Peyer's patch (tissue), 4 donors: ENCODE measurements at regions not wholly inside any gene's neighbourhood (a gene's known extent, or its start where the extent isn't known, plus 50 kb on each side); places are given as distances from the start of the nearest gene placed in this dataset.

Source experiments
- POLR2A ChIP-seq, 2 donors: fragments of 450-650 bp; IDR thresholded peaks; one replicate each; pipeline ENCODE4 v1.5.1; 2017; ENCODE audit warnings: antibody characterized with exemption in 2 of 2, mild to moderate bottlenecking in 2 of 2, moderate library complexity in 2 of 2
- TF ChIP-seq, protein P1 (sequence below), 6 experiments: fragments of 450-650 bp in 4 of 6; fragments of 200-600 bp in 2 of 6; sonication (generic) in 1 of 6; IDR thresholded peaks; one replicate each; pipeline ENCODE4 v1.5.1; 2017 to 2019; ENCODE audit warnings: antibody characterized with exemption in 6 of 6, mild to moderate bottlenecking in 3 of 6, moderate library complexity in 1 of 6

DNA sequence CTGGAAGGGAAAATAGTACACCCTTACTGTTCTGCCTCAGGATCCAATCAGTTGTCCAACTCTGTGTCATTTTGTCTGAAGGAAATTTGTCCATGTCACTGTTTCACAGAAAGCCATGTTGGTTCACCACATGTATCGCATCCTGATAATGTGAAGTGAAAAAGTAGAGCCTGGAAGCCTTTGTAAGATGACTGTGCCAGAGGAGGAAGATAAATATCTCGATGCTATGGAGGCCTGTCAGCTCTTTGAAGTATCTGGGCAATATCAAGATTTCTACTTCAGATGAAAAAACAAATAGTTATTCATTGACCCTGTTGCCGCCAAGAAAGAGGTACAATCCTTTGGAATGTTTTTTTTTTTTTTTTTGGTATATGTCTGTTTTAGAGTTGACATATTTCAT, 270.5 kb downstream of the PHF14 start:
- TF ChIP-seq POLR2A (IDR thresholded peaks at IDR 0.05), result no peak
- TF ChIP-seq, protein P1, sequence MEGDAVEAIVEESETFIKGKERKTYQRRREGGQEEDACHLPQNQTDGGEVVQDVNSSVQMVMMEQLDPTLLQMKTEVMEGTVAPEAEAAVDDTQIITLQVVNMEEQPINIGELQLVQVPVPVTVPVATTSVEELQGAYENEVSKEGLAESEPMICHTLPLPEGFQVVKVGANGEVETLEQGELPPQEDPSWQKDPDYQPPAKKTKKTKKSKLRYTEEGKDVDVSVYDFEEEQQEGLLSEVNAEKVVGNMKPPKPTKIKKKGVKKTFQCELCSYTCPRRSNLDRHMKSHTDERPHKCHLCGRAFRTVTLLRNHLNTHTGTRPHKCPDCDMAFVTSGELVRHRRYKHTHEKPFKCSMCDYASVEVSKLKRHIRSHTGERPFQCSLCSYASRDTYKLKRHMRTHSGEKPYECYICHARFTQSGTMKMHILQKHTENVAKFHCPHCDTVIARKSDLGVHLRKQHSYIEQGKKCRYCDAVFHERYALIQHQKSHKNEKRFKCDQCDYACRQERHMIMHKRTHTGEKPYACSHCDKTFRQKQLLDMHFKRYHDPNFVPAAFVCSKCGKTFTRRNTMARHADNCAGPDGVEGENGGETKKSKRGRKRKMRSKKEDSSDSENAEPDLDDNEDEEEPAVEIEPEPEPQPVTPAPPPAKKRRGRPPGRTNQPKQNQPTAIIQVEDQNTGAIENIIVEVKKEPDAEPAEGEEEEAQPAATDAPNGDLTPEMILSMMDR (IDR thresholded peaks at IDR 0.05), result no peak
